SHP77 treated with DMSO at 0.1 percent for 48 hours (cell line): ENCODE measurements at regions not wholly inside any gene's neighbourhood (a gene's known extent, or its start where the extent isn't known, plus 50 kb on each side); places are given as distances from the start of the nearest gene placed in this dataset.
"Not testable (repeated sequence)": the region's sequence is repeated elsewhere in the genome, so short reads cannot be mapped to it uniquely, and the experiment has no call there.

Source experiments
- DNase-seq: peaks from one replicate; lab custom pipeline; 2025; lab: John Stamatoyannopoulos, UW

DNA sequence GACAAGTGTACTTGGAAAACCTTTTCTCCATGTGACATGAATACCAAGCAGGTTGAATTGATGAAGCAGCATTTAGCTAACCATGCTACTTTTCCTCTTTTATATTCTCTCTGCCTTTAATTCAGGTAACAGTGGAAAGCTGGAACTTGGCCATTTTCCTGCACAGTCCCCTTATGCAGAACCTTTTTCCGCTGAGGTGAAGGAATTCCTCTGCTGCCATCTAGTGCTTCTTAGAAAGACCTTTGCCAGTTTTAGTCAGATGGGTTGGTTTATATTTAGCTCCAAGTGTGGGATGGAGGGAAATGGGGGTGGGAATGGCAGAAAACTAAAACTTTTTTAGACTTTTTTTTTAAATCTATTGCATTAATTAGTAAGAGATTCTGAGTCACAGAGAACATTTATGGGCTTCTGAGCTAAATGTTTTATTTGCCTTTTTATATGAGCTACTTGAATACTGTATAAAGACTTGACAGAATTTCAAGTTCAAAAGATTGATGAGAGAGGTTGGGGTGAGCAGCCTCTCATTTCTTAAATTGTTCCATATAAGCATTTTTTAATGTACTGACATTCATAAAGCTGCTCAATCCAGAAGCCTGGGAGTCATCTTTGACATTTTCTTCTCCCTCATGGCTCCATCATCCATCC, 153.9 kb upstream of the ZC3H12C start:
- DNase-seq, result peak; percentile 6

GRCh38 chr11:109940816-109941215, 152.4 kb upstream of the ZC3H12C start:
- DNase-seq, result no peak

DNA sequence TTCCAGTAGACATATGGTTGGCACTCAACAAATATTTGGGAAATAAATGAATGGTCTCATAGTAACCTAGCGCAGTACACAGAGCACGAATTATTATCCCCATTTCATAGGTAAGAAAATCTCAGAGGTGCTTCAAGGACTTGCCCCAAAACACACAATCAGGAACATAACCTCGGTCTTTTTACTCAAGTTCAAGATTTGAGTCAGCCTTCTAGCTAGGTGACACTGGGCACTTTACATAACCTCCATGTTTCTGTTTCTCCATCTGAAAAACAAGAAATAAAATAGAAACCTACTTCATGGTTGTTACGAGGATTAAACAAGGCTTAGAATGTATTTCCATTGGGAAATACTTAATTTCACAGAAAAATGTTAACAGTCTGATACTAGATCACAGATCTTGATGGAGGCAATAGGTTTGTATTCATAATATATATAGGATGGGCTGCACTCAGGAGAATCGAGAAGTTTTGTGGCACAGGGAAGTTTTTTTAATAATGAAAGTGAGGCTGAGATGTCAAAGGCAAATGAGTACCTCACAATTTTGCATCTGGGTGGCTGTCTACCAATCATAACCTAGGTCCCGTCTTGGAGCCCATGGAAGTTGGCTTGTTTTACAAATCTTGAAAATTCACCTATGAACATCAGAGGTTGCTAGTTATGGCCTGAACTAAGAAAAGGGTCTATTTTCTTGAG, 147.4 kb upstream of the ZC3H12C start:
- no peak for DNase-seq

DNA sequence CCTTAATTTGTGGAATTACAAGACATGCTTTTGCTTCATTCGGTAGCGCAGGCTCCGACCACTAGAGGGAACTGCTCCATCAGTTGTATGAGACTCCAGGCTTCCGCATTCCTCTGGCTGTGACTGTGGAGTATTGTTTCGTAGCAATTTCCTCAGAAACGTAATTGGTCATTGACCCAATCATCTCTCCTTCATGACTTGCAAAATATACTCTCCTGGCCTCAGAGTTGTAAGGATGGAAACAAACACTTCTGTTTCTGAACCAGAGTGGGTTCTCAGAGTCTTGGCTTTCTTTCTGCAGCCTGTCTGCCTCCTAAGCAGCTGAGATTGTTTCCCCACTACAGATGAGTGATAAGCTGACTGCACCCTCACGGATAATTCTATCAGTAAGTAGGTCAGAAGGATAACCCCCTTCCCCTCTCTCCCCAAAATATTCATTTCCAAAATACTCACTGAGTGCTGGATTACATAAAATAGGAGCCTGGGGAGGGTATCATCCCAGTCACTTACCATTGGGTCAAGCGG, 146.8 kb upstream of the ZC3H12C start:
- DNase-seq, result peak; percentile 34

DNA sequence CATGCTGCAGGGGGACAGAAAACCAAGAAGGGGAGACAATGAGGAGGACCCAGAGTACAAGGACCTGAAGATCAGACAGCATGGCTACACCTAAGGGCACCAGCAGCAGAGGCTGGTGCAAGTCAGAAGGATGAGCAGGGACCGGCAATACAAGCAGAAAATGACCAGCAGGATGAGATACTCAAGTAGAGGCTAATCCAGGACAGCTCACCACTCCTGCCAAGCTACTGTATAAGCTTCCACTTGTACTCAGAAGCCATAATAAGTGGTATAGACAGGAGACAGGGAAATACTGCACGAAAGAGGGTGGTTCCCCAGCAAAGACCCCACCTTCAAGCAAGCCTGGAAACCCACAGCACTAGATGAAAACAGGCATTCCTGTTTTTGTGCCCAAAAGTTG, 138.7 kb upstream of the ZC3H12C start:
- no peak for DNase-seq

- DNase-seq, result no peak
Observed at GRCh38 chr11:109956124-109956793, 136.9 kb upstream of the ZC3H12C start.

DNA sequence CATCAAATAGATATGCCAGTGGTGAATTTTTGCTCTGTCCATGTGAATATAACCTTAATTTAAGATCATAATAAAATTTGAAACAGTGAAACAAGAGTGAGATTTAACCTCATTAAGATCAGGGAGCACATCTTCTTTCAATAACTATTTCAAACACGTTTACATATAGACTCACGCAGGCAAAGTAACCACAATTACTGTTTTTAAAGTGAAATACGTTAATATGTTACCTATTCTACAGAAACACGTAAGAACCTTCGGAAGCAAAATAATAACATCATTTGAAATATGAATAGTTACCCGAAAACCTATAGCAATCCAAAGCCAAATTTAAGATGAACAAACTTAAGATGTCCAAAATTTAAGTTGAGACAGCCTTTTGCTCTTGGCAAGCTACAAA, 136.2 kb upstream of the ZC3H12C start:
- DNase-seq, result no peak

- DNase-seq, result no peak
Observed at GRCh38 chr11:109957601-109958000, 135.6 kb upstream of the ZC3H12C start.

GRCh38 chr11:109958131-109958820, 134.9 kb upstream of the ZC3H12C start:
- DNase-seq, result no peak

DNA sequence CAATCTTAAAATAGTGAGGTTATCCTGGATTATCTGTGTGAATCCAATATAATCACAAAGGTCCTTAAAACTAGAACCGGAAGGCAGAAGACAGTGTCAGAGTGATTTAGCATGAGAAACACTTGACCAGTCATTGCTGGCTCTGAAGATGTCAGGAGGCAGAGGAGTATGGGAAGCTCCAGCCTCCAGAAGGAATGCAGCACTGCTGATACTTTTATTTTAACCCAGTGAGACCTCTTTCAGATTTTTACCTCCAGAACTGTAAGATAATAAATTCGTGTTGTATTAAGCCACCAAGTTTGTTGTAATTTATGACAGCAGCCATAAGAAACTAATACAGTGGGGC, 134.4 kb upstream of the ZC3H12C start:
- no peak for DNase-seq

DNA sequence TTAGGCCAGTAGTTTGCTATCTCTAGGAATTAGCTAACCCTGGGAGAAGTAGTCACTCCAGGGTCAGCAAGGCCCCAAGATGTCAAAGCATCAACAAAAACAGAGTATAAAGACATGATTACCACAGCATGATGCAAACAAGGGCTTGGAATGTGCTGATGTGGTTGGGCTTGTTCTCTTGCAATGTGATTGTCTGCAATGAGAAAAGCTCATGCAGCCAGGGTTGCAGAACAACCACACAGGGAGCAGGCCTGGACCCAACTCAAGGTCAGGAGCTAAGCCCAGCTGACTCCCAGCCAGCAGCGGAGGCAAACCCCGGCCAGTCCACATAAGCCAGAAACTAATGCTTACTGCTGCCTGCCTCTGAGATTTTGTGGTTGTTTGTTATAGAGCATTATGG, 132.4 kb upstream of the ZC3H12C start:
- no peak for DNase-seq

DNA sequence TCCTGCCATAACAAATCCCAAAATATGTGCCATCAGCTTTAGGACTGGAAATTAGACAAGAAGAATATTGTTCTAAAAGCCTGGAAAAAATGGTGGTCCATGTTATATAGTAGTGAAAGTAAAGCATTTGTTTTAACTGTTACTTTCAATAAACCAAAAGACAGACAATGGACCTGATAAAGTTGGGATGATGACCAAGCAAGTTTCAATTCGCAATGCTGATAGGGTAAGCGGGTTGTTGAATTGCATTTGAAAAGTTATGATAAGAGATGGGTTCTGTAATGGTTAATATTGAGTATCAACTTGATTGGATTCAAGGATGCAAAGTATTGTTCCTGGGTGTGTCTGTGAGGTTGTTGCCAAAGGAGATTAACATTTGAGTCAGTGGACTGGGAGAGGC, 131.9 kb upstream of the ZC3H12C start:
- no peak for DNase-seq

GRCh38 chr11:109963101-109963500, 130.1 kb upstream of the ZC3H12C start:
- DNase-seq, result no peak

DNA sequence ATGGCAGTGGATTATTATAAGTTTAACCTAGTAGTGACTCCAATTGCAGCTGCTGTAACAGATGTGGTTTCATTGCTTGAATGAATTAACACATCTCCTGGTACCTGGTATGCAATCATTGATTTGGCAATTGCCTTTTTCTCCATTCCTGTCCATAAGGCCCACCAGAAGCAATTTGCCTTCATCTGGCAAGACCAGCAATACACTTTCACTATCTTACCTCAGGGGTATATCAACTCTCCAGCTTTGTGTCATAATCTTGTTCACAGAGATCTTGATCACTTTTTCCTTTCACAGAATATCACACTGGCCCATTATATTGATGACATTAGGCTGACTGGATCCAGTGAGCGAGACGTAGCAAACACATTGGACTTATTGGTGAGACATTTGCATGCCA, 128.7 kb upstream of the ZC3H12C start:
- no peak for DNase-seq

GRCh38 chr11:109965445-109965844, 127.7 kb upstream of the ZC3H12C start:
- DNase-seq, result not testable (repeated sequence)

DNA sequence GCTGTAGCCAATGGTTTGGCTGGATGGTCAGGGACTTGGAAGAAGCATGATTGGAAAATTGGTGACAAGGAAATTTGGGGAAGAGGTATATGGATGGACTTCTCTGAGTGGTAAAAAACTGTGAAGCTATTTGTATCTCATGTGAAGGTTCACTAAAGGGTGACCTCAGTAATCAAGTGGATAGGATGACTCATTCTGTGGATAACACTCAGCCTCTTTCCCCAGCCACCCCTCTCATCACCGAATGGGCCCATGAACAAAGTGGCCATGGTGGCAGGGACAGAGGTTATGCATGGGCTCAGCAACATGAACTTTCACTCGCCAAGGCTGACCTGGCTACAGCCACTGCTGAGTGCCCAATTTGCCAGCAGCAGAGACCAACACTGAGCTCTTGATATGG, 127.3 kb upstream of the ZC3H12C start:
- DNase-seq, result not testable (repeated sequence)

- DNase-seq, result not testable (repeated sequence)
Observed at GRCh38 chr11:109967136-109967535, 126.1 kb upstream of the ZC3H12C start.

DNA sequence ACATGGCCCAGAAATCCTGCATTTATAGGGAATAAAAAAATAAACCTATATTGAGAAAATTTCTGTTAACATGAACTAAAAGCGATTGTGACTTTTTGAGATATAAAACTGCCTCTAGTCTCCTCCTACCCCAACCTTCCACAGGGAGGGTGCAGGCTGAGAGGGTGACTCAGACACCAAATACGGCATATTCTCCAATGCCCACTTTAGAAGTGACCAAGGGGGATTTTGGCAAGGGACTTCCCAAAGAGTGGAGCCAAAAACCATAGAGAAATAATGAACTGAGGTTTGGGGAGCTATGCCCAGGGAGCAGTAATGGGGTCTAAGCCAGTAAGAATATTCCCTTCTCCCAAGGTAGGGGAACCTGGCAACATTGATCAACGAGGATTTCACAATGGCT, 124.9 kb upstream of the ZC3H12C start:
- DNase-seq, result no peak

DNA sequence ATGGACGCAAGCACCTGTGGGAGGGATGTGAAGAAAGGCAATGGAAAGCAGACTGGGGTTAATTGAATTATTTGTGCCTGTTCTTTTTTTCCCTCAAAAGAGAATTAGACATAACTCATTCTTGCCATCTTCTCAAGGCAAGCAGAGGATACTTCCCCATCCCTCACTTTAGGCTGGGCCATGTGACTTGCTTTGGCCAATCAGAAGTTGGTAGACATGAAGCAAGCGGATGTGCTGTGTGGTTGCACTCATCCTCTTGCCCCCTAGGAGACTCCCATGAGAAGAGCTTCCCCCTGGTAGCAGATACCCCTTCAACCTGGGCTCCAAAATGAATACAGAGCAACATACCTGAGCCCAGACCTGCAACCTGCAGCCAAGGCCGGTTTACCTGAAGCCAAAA, 124.4 kb upstream of the ZC3H12C start:
- no peak for DNase-seq

DNA sequence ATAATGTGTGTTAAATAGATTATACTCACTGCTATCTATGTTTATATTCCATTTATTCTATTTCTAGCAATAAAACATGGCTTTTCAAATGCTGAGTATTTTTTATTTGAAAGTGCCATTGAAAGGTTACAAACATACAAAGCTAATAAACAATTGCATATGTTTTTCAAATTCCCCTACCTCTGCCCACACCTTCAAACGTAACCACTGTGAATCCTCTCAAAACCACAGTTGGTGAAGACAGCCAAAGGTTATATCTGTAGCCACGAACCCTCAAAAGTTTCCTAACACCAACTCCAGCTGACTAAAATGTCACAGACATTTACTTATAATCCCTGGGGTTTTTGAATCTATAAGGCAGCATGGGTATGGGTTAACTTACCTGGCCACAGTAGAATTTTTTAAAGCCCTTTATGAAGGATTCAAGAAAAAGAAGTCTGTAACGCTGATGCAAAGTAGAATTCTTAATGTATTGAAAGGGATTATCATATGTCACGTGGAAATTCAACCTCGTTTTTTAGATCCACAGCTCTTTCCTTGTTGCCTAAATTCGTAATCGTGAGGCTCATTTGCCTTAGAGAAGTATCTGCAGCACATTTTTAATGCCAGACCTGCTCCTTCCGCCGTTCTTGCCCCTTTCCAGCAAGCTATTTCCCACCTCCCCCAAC, 122.5 kb upstream of the ZC3H12C start:
- DNase-seq, result no peak

DNA sequence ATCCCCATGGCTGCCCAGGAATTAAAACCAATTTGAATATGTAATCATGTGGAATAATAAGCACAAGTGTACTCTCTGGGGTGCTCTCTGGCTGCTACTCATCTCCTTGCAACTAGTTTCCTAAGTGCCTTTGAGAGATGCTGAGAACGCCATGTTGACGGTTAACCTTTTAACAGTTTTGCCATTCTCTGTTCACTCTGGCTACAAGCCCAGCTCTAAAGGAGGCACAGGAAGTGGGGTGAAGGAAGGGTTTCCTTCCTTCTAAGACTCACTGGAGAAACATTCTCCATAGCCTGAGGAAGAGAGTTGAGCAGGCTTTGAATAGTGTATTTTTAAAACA, 122.0 kb upstream of the ZC3H12C start:
- DNase-seq, result no peak

- no peak for DNase-seq
Observed at GRCh38 chr11:109972181-109972715, 120.9 kb upstream of the ZC3H12C start.
